ENCODE measurements at regions not wholly inside any gene's neighbourhood (a gene's known extent, or its start where the extent isn't known, plus 50 kb on each side); places are given as distances from the start of the nearest gene placed in this dataset.

GRCh38 chrX:64853424-64853823 lies 122.8 kb downstream of the ZC4H2 start:
- H3K27me3 ChIP-seq (ENCODE audit: insufficient read depth, low read length, poor library complexity), result no peaks in the 10 kb centered on the region
- H3K18ac ChIP-seq (ENCODE audit: low read length), result no peak overlapping the region
- H3K23ac ChIP-seq (ENCODE audit: low read length), result no peak overlapping the region
- H4K5ac ChIP-seq (ENCODE audit: low read length), result no peak overlapping the region
- no peak overlapping the region for H3K9ac ChIP-seq (ENCODE audit: low read length)
- H3K79me1 ChIP-seq (ENCODE audit: low read length), result no peaks in the 10 kb centered on the region
- no peaks in the 10 kb centered on the region for H3K36me3 ChIP-seq (ENCODE audit: control insufficient read depth, insufficient read depth, low read length)
- H3K27ac ChIP-seq (ENCODE audit: low read depth, low read length), result no peak overlapping the region
- no peak overlapping the region for H3K4me2 ChIP-seq (ENCODE audit: low read length)
- H2BK5ac ChIP-seq (ENCODE audit: low read length), result no peak overlapping the region
- no peaks in the 10 kb centered on the region for H3K79me2 ChIP-seq (ENCODE audit: control insufficient read depth, insufficient read depth, low read length)
- H3K56ac ChIP-seq (ENCODE audit: low read length), result no peak overlapping the region
- H3K4me3 ChIP-seq (ENCODE audit: low read length), result no peak overlapping the region
- H2BK120ac ChIP-seq (ENCODE audit: low read depth, low read length), result no peak overlapping the region
- H3K4ac ChIP-seq (ENCODE audit: low read depth, low read length), result no peak overlapping the region
- no peak overlapping the region for H2AK5ac ChIP-seq (ENCODE audit: low read length)
- no peak for DNase-seq
- no peak overlapping the region for H4K8ac ChIP-seq (ENCODE audit: low read depth, low read length)
- no peak overlapping the region for H2BK15ac ChIP-seq (replicated peaks; ENCODE audit: low read depth)
- H3K4me1 ChIP-seq (ENCODE audit: control insufficient read depth, low read depth, low read length), result no peaks in the 10 kb centered on the region

GRCh38 chrX:64850371-64851082 lies 125.7 kb downstream of the ZC4H2 start:
- Histone ChIP-seq H3K79me1 (ENCODE audit: low read length) (no peaks in the 10 kb centered on the region), H3K4me2 (ENCODE audit: low read length) (no peak overlapping the region), H3K27ac (ENCODE audit: low read depth, low read length) (no peak overlapping the region), H2BK120ac (ENCODE audit: low read depth, low read length) (no peak overlapping the region), H2BK15ac (replicated peaks; ENCODE audit: low read depth) (no peak overlapping the region), H3K18ac (ENCODE audit: low read length) (no peak overlapping the region), H3K23ac (ENCODE audit: low read length) (no peak overlapping the region), H4K8ac (ENCODE audit: low read depth, low read length) (no peak overlapping the region), H3K9ac (ENCODE audit: low read length) (no peak overlapping the region), H3K4me1 (ENCODE audit: control insufficient read depth, low read depth, low read length) (no peaks in the 10 kb centered on the region), H3K27me3 (ENCODE audit: insufficient read depth, low read length, poor library complexity) (no peaks in the 10 kb centered on the region), H2BK5ac (ENCODE audit: low read length) (no peak overlapping the region), H3K56ac (ENCODE audit: low read length) (no peak overlapping the region), H3K4me3 (ENCODE audit: low read length) (no peak overlapping the region), H2AK5ac (ENCODE audit: low read length) (no peak overlapping the region), H3K79me2 (ENCODE audit: control insufficient read depth, insufficient read depth, low read length) (no peaks in the 10 kb centered on the region), H3K4ac (ENCODE audit: low read depth, low read length) (no peak overlapping the region), H3K36me3 (ENCODE audit: control insufficient read depth, insufficient read depth, low read length) (no peaks in the 10 kb centered on the region), H4K5ac (ENCODE audit: low read length) (no peak overlapping the region)
- WGBS (ENCODE audit: extremely low coverage, insufficient coverage, low lambda C conversion rate), result no CpG with 5 or more reads among the region's 6 CpGs
- DNase-seq, result no peak

GRCh38 chrX:64843224-64843623 lies 133.0 kb downstream of the ZC4H2 start:
- no peak overlapping the region for H3K9ac ChIP-seq (ENCODE audit: low read length)
- H3K27me3 ChIP-seq (ENCODE audit: insufficient read depth, low read length, poor library complexity), result no peaks in the 10 kb centered on the region
- H3K23ac ChIP-seq (ENCODE audit: low read length), result no peak overlapping the region
- no CpG with 5 or more reads among the region's 1 CpG for WGBS (ENCODE audit: extremely low coverage, insufficient coverage, low lambda C conversion rate)
- H2BK5ac ChIP-seq (ENCODE audit: low read length), result no peak overlapping the region
- no peak overlapping the region for H3K4ac ChIP-seq (ENCODE audit: low read depth, low read length)
- no peak overlapping the region for H3K4me3 ChIP-seq (ENCODE audit: low read length)
- H3K18ac ChIP-seq (ENCODE audit: low read length), result no peak overlapping the region
- H2AK5ac ChIP-seq (ENCODE audit: low read length), result no peak overlapping the region
- H4K8ac ChIP-seq (ENCODE audit: low read depth, low read length), result no peak overlapping the region
- no peaks in the 10 kb centered on the region for H3K4me1 ChIP-seq (ENCODE audit: control insufficient read depth, low read depth, low read length)
- no peak for DNase-seq
- no peak overlapping the region for H4K5ac ChIP-seq (ENCODE audit: low read length)
- H3K27ac ChIP-seq (ENCODE audit: low read depth, low read length), result no peak overlapping the region
- no peak overlapping the region for H2BK15ac ChIP-seq (replicated peaks; ENCODE audit: low read depth)
- no peak overlapping the region for H3K56ac ChIP-seq (ENCODE audit: low read length)
- no peaks in the 10 kb centered on the region for H3K36me3 ChIP-seq (ENCODE audit: control insufficient read depth, insufficient read depth, low read length)
- H2BK120ac ChIP-seq (ENCODE audit: low read depth, low read length), result no peak overlapping the region
- no peak overlapping the region for H3K4me2 ChIP-seq (ENCODE audit: low read length)
- no peaks in the 10 kb centered on the region for H3K79me1 ChIP-seq (ENCODE audit: low read length)
- H3K79me2 ChIP-seq (ENCODE audit: control insufficient read depth, insufficient read depth, low read length), result no peaks in the 10 kb centered on the region

- no peak overlapping the region for H3K27ac ChIP-seq (ENCODE audit: low read depth, low read length)
- H2AK5ac ChIP-seq (ENCODE audit: low read length), result no peak overlapping the region
- no peak overlapping the region for H3K18ac ChIP-seq (ENCODE audit: low read length)
- H4K5ac ChIP-seq (ENCODE audit: low read length), result no peak overlapping the region
- H3K4me3 ChIP-seq (ENCODE audit: low read length), result no peak overlapping the region
- H3K79me1 ChIP-seq (ENCODE audit: low read length), result no peaks in the 10 kb centered on the region
- H3K4me2 ChIP-seq (ENCODE audit: low read length), result no peak overlapping the region
- no peaks in the 10 kb centered on the region for H3K4me1 ChIP-seq (ENCODE audit: control insufficient read depth, low read depth, low read length)
- H3K79me2 ChIP-seq (ENCODE audit: control insufficient read depth, insufficient read depth, low read length), result no peaks in the 10 kb centered on the region
- no peak overlapping the region for H3K4ac ChIP-seq (ENCODE audit: low read depth, low read length)
- no peaks in the 10 kb centered on the region for H3K36me3 ChIP-seq (ENCODE audit: control insufficient read depth, insufficient read depth, low read length)
- DNase-seq, result no peak
- no CpG with 5 or more reads among the region's 4 CpGs for WGBS (ENCODE audit: extremely low coverage, insufficient coverage, low lambda C conversion rate)
- H2BK120ac ChIP-seq (ENCODE audit: low read depth, low read length), result no peak overlapping the region
- no peak overlapping the region for H2BK15ac ChIP-seq (replicated peaks; ENCODE audit: low read depth)
- H2BK5ac ChIP-seq (ENCODE audit: low read length), result no peak overlapping the region
- H4K8ac ChIP-seq (ENCODE audit: low read depth, low read length), result no peak overlapping the region
- no peak overlapping the region for H3K9ac ChIP-seq (ENCODE audit: low read length)
- H3K23ac ChIP-seq (ENCODE audit: low read length), result no peak overlapping the region
- H3K27me3 ChIP-seq (ENCODE audit: insufficient read depth, low read length, poor library complexity), result no peaks in the 10 kb centered on the region
- no peak overlapping the region for H3K56ac ChIP-seq (ENCODE audit: low read length)
These were observed 133.8 kb downstream of the ZC4H2 start for GRCh38 chrX:64842492-64842891.

- H2BK5ac ChIP-seq (ENCODE audit: low read length), result no peak overlapping the region
- H3K79me1 ChIP-seq (ENCODE audit: low read length), result no peaks in the 10 kb centered on the region
- no peak overlapping the region for H3K4me3 ChIP-seq (ENCODE audit: low read length)
- H3K18ac ChIP-seq (ENCODE audit: low read length), result no peak overlapping the region
- H3K9ac ChIP-seq (ENCODE audit: low read length), result no peak overlapping the region
- WGBS (ENCODE audit: extremely low coverage, insufficient coverage, low lambda C conversion rate), result no CpG with 5 or more reads among the region's 1 CpG
- no peaks in the 10 kb centered on the region for H3K27me3 ChIP-seq (ENCODE audit: insufficient read depth, low read length, poor library complexity)
- no peak overlapping the region for H3K23ac ChIP-seq (ENCODE audit: low read length)
- no peak overlapping the region for H3K56ac ChIP-seq (ENCODE audit: low read length)
- H2BK120ac ChIP-seq (ENCODE audit: low read depth, low read length), result no peak overlapping the region
- no peak overlapping the region for H2AK5ac ChIP-seq (ENCODE audit: low read length)
- no peaks in the 10 kb centered on the region for H3K79me2 ChIP-seq (ENCODE audit: control insufficient read depth, insufficient read depth, low read length)
- H3K4ac ChIP-seq (ENCODE audit: low read depth, low read length), result no peak overlapping the region
- H4K8ac ChIP-seq (ENCODE audit: low read depth, low read length), result no peak overlapping the region
- H4K5ac ChIP-seq (ENCODE audit: low read length), result no peak overlapping the region
- no peaks in the 10 kb centered on the region for H3K4me1 ChIP-seq (ENCODE audit: control insufficient read depth, low read depth, low read length)
- no peak overlapping the region for H3K4me2 ChIP-seq (ENCODE audit: low read length)
- no peaks in the 10 kb centered on the region for H3K36me3 ChIP-seq (ENCODE audit: control insufficient read depth, insufficient read depth, low read length)
- no peak for DNase-seq
- no peak overlapping the region for H3K27ac ChIP-seq (ENCODE audit: low read depth, low read length)
- H2BK15ac ChIP-seq (replicated peaks; ENCODE audit: low read depth), result no peak overlapping the region
These were observed 170.6 kb downstream of the ZC4H2 start for GRCh38 chrX:64805683-64806082.

- no peaks in the 10 kb centered on the region for H3K36me3 ChIP-seq (ENCODE audit: control insufficient read depth, insufficient read depth, low read length)
- no peak overlapping the region for H2BK15ac ChIP-seq (replicated peaks; ENCODE audit: low read depth)
- H3K23ac ChIP-seq (ENCODE audit: low read length), result no peak overlapping the region
- H3K79me1 ChIP-seq (ENCODE audit: low read length), result no peaks in the 10 kb centered on the region
- no peak overlapping the region for H3K4me3 ChIP-seq (ENCODE audit: low read length)
- no peak overlapping the region for H2BK120ac ChIP-seq (ENCODE audit: low read depth, low read length)
- DNase-seq, result peak; percentile 30
- no peak overlapping the region for H3K27ac ChIP-seq (ENCODE audit: low read depth, low read length)
- H2AK5ac ChIP-seq (ENCODE audit: low read length), result no peak overlapping the region
- no peak overlapping the region for H2BK5ac ChIP-seq (ENCODE audit: low read length)
- no peak overlapping the region for H4K8ac ChIP-seq (ENCODE audit: low read depth, low read length)
- no peak overlapping the region for H3K56ac ChIP-seq (ENCODE audit: low read length)
- no peaks in the 10 kb centered on the region for H3K79me2 ChIP-seq (ENCODE audit: control insufficient read depth, insufficient read depth, low read length)
- H3K4me2 ChIP-seq (ENCODE audit: low read length), result no peak overlapping the region
- no peak overlapping the region for H3K9ac ChIP-seq (ENCODE audit: low read length)
- H4K5ac ChIP-seq (ENCODE audit: low read length), result no peak overlapping the region
- no peak overlapping the region for H3K4ac ChIP-seq (ENCODE audit: low read depth, low read length)
- H3K4me1 ChIP-seq (ENCODE audit: control insufficient read depth, low read depth, low read length), result no peaks in the 10 kb centered on the region
- no peak overlapping the region for H3K18ac ChIP-seq (ENCODE audit: low read length)
- H3K27me3 ChIP-seq (ENCODE audit: insufficient read depth, low read length, poor library complexity), result no peaks in the 10 kb centered on the region
These were observed 183.5 kb downstream of the ZC4H2 start for GRCh38 chrX:64792598-64793337.

Measured in mesendoderm (in vitro differentiated cells).